Endothelial cell (in vitro differentiated cells): ENCODE measurements at regions not wholly inside any gene's neighbourhood (a gene's known extent, or its start where the extent isn't known, plus 50 kb on each side); places are given as distances from the start of the nearest gene placed in this dataset.

Experiments used
- DNase-seq: peaks from one replicate; pipeline ENCODE4 v3.0.0; 2021; ENCODE audit warnings: low spot score
- H3K27ac Mint-ChIP-seq: one replicate; pipeline ENCODE4 v1.8.0; 2021; ENCODE audit warnings: mixed read lengths, inconsistent platforms; ENCODE audit not compliant: unreplicated experiment
- H3K27me3 Mint-ChIP-seq: one replicate; pipeline ENCODE4 v1.8.0; 2021; ENCODE audit warnings: mild to moderate bottlenecking, moderate library complexity, mixed read lengths, inconsistent platforms; ENCODE audit not compliant: unreplicated experiment
- H3K36me3 Mint-ChIP-seq: one replicate; pipeline ENCODE4 v1.8.0; 2021; ENCODE audit warnings: mild to moderate bottlenecking, low read depth, mixed read lengths, inconsistent platforms; ENCODE audit not compliant: unreplicated experiment
- H3K4me1 Mint-ChIP-seq: one replicate; pipeline ENCODE4 v1.8.0; 2021; ENCODE audit warnings: mild to moderate bottlenecking, mixed read lengths, inconsistent platforms; ENCODE audit not compliant: unreplicated experiment
- H3K4me3 Mint-ChIP-seq: one replicate; pipeline ENCODE4 v1.8.0; 2021; ENCODE audit warnings: mild to moderate bottlenecking, mixed read lengths, inconsistent platforms; ENCODE audit not compliant: unreplicated experiment
- H3K9me3 Mint-ChIP-seq: one replicate; pipeline ENCODE4 v1.8.0; 2021; ENCODE audit warnings: mixed read lengths, inconsistent platforms; ENCODE audit not compliant: unreplicated experiment
- TF ChIP-seq, protein P1 (sequence below): fragments of 200-600 bp; sonication (generic); IDR thresholded peaks from one replicate; pipeline ENCODE4 v1.5.0; 2021; ENCODE audit warnings: antibody characterized with exemption; ENCODE audit not compliant: unreplicated experiment

DNA sequence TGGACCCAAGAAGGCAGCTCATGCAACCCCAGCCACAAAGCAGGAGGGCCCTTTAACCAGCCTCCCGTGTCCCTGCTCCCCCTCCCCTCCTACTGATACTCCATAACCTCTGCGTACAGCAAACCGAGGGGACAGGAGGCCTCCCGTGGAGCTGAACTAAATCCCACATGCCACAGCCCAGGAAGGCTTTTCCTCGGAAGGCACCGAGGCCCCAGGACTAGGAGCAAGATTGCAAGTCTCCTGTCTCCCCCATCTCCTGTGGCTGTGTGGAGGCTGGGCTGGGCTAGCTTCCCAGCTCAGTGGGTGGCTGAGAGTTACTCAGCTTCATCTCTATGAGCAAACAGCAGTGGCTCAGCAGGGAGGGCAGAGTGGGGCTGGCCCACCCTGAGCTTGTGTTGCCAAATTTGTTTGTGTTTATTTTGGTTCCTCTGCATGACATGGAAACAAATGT lies 62.7 kb upstream of the NECTIN1 start:
- H3K27ac Mint-ChIP-seq: no peak overlapping the region
- H3K4me1 Mint-ChIP-seq: no peaks in the 10 kb centered on the region
- H3K27me3 Mint-ChIP-seq: peaks cover 13% of the 10 kb centered on the region
- H3K9me3 Mint-ChIP-seq: no peaks in the 10 kb centered on the region
- H3K36me3 Mint-ChIP-seq: no peaks in the 10 kb centered on the region
- TF ChIP-seq, protein P1, sequence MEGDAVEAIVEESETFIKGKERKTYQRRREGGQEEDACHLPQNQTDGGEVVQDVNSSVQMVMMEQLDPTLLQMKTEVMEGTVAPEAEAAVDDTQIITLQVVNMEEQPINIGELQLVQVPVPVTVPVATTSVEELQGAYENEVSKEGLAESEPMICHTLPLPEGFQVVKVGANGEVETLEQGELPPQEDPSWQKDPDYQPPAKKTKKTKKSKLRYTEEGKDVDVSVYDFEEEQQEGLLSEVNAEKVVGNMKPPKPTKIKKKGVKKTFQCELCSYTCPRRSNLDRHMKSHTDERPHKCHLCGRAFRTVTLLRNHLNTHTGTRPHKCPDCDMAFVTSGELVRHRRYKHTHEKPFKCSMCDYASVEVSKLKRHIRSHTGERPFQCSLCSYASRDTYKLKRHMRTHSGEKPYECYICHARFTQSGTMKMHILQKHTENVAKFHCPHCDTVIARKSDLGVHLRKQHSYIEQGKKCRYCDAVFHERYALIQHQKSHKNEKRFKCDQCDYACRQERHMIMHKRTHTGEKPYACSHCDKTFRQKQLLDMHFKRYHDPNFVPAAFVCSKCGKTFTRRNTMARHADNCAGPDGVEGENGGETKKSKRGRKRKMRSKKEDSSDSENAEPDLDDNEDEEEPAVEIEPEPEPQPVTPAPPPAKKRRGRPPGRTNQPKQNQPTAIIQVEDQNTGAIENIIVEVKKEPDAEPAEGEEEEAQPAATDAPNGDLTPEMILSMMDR: no peak
- no peak overlapping the region for H3K4me3 Mint-ChIP-seq
- DNase-seq: no peak

DNA sequence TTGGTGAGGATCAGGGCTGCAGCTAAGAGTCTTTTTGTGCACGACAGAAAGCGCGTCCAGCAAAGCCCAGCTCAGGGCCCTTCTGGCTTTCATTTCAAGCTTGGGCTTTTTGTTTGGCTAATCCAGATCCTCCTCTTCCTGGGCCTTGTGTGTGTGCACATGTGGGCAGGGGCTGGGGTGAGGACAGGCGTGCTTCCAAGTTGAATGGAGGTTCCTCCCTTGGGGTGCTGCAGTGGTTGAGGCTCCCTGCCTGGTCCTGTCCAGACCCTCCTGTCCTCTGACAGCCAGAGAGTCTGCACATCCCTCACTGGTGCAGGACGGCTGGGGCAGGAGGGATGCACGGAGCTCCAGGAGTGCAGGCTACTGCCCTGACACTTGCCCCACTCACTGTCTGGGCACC lies 62.0 kb upstream of the NECTIN1 start:
- Mint-ChIP-seq H3K4me1 (no peaks in the 10 kb centered on the region), H3K9me3 (no peaks in the 10 kb centered on the region)
- TF ChIP-seq, protein P1: no peak

DNA sequence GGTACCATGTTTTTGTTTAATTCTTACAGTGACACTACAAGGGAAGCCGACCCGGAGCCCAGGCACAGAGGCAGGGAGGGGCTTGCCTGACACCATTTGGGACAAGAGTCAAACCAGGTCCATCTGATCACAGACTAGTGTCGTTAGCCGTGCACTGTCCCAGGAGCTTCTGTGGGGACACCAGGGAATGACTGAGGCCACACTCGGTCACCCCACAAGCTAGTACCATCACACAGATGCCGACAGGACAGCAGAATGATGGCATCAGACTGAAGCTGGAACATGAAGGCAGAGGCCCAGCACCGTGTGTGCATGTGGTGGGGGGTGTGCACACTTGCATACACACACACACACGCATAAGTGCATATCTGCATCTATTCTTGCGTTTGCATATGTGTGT lies 61.5 kb upstream of the NECTIN1 start:
- Mint-ChIP-seq H3K9me3 (no peaks in the 10 kb centered on the region), H3K36me3 (no peaks in the 10 kb centered on the region), H3K4me1 (no peaks in the 10 kb centered on the region), H3K4me3 (no peak overlapping the region), H3K27me3 (peaks cover 12% of the 10 kb centered on the region), H3K27ac (no peak overlapping the region)
- TF ChIP-seq, protein P1: no peak
- no peak for DNase-seq

More for the DNA sequence above, 62.0 kb upstream of the NECTIN1 start:
- no peak for DNase-seq
- Mint-ChIP-seq H3K36me3 (no peaks in the 10 kb centered on the region), H3K4me3 (no peak overlapping the region), H3K27ac (no peak overlapping the region), H3K27me3 (peaks cover 12% of the 10 kb centered on the region)

DNA sequence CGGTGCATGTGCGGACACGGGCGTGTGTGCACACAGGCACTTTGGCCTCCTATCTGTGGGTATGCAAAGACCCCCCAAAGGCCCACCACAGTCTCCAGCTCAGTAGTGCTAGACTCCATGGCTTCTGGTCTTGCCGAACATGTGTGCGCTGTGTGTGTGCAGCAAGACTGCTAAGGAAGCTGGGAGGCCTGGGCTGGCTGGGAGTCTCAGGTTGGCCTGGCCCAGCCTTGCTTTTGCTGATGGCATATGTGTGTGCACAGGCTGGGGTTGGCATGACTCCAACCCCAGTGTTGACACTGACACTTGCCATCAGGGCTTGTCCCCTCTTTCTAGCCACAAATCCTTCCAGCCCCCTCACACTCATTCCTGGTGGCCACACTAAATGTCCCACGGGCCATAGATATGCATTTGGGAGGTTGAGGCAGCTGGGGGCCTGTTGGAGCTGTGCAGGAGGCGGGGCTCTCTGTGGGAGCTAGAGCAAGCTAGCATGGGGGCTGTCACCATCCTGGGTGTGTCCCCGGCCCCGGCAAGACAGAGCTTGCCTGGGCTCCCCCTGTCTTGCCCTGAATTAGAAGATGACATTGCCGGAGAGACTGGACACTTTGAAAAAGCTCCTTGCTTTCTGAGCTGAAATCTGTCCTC lies 60.9 kb upstream of the NECTIN1 start:
- H3K36me3 Mint-ChIP-seq: no peaks in the 10 kb centered on the region
- H3K4me1 Mint-ChIP-seq: no peaks in the 10 kb centered on the region
- TF ChIP-seq, protein P1: no peak
- H3K27ac Mint-ChIP-seq: no peak overlapping the region
- H3K9me3 Mint-ChIP-seq: no peaks in the 10 kb centered on the region
- H3K27me3 Mint-ChIP-seq: peaks cover 8% of the 10 kb centered on the region
- no peak for DNase-seq
- H3K4me3 Mint-ChIP-seq: no peak overlapping the region

DNA sequence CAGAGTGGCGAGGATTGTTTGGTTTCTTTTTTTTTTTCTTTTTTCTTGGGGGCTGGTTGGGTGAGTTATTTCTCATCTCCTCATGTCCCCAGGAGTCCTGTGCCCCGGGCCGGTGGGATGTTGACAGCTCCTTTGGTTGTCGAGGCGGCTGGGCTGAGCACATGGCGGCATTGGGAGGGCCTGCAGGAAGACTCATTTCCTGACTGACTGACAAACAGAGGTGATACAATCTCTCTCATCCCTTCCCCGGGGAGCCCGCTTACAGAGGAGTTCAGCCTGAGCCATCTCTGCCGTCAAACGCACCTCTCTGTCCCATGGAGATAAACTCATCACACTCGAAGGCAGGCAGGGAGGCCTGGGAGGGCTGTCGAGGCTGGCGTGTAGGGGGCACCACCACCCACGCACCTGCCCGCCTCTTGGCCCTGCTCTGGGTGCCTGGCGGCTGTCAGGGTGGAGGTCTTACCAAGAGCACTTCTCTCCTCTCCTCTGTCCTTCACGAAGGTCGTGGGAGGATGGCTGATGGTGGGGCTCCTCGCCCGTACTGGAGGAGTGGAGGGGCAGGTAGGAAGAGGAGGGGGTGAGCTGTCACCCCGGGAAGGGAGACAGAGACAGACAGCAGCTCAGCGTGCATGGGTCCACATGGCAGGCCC lies 60.0 kb upstream of the NECTIN1 start:
- H3K9me3 Mint-ChIP-seq: no peaks in the 10 kb centered on the region
- H3K4me1 Mint-ChIP-seq: no peaks in the 10 kb centered on the region
- no peak for DNase-seq
- TF ChIP-seq, protein P1: no peak
- H3K36me3 Mint-ChIP-seq: no peaks in the 10 kb centered on the region
- H3K4me3 Mint-ChIP-seq: no peak overlapping the region
- H3K27ac Mint-ChIP-seq: no peak overlapping the region
- H3K27me3 Mint-ChIP-seq: peaks cover 5% of the 10 kb centered on the region
